GM19397 (cell line): ENCODE measurements at regions not wholly inside any gene's neighbourhood (a gene's known extent, or its start where the extent isn't known, plus 50 kb on each side); places are given as distances from the start of the nearest gene placed in this dataset.
A peak's percentile ranks its signal among the peaks of the same experiment; 100 is the strongest.
"Not testable (repeated sequence)": the region's sequence is repeated elsewhere in the genome, so short reads cannot be mapped to it uniquely, and the experiment has no call there.

Experiments
- ATAC-seq: cut with Tn5 transposase; IDR thresholded peaks from one replicate; pipeline ENCODE4 v1.9.1; 2021; ENCODE audit warnings: mild to moderate bottlenecking, moderate library complexity; ENCODE audit not compliant: unreplicated experiment

DNA sequence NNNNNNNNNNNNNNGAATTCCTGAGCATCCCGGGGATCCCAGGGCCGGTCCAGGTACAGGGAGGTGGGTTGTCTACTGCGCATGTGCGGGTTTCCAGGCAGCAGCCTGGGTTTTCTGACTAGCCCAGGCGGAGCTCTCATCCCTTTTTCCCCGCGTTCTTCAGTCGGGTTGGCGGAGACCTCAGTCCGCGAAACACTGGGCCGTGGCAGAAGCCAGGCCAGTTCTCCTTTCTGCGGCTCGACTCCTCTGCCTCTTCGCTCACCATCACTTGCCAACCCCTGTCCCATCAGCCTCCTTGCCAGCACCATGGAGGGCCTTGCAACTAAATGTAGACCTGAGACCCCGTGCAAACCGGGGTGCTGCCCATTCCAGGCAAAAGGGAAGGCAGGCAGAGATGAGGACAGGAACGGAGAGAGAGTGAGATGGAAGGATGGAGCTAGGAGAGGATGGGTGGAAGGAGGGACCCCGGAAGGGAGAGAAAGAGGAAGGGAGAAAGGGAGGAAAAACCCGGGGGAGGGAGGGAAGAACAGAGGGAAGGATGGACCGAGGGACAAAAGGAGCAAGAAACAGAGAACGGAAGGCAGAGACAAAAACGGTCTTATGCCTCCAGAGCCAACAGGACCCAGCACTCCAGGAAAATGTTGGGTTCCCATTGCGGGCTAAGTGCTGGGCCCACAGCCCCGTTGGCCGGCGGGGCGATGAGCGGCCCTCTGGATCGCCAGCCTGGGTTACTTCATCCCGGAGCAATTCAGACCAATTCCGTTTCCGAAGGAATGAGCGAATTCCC lies 445.4 kb upstream of the DEFB115 start:
- peak; percentile 57 for ATAC-seq

DNA sequence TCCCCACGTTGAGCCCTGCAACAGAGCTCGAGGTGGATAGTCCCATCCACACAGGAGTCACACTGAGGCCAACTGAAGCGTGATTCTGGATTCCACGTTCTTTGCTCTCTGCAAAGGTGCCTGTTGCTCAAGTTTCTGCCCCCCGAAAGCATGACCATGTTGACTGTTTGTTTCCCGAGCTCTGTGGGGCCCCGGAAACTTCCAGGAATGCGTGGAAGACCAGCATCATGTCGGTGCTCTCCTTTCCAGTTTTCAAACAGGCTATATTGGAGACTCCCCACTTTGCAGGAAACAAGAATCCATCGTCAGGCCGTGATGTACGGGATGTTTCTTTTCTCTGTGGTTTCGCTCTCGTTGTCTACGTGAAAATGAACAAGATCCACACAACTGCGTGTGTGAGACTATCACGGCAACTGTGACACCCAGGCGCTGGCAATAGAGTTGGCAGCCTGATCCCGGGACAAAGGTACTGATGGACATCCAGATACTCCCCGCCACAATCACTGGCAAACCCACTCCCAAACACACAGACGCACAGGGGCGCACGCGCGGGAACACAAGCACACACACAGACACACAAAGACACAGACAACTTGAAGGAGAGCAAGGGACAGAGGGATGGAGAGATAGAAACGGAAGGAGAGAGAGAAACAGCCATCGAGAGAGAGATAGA lies 444.6 kb upstream of the DEFB115 start:
- no peak for ATAC-seq

DNA sequence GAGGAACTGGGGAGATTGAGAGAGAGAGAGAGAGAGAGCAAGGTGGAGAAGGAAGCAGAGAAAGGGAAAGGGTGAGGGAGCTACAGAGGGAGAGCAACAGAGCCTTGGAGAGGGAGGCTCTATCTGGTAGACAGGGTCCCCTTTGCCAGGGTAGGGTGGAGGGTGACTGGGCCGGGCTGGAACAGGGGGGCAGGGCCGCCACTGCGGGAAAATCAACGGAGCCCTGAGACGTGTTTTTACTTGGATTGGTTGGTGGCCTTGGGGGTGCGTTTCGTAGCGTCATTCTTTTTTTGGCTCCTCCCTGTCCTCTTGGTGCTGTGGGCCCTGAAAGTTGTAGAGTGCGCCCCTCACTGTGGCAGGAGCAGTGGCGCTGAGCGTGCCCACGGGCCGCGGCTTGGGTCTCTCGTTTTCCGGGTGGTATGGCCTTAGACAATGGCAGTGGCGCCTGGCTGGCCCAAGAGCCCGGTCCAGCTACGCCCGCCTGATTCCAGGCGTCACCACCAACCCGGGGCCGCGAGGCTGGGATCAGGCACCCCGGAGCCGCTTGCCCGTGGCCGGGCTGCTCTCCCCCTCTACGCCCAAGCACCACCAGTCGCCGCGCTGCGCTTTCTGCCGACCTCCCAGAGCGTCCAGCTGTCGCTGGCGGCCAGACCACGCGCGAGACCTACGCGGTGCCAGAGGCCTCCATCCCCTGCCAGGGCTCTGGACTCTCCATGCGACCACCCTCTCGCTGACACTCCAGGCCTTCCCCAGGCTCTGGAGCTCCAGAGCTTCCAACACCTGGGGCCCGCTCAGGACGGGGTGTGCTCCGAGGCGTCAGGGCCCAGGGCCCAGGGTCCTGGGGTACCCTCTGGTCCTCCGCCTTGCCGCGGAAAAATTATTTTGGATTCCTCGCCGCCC lies 443.8 kb upstream of the DEFB115 start:
- ATAC-seq, result not testable (repeated sequence)

DNA sequence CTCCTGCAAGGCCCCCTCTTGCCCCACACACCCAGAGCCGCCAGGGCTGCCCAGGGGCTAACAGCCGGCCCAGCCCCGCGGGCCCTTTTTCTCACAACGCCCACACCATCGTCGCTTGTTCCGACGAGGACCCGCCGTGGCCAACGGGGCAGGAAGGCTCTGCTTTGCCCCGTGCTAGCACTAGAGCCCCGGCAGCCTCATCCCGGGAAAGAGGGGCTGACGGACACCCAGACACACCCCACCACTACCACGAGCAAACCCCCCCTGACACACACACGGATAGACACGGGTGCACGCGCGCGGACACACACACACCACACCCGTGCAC lies 443.2 kb upstream of the DEFB115 start:
- ATAC-seq, result not testable (repeated sequence)

DNA sequence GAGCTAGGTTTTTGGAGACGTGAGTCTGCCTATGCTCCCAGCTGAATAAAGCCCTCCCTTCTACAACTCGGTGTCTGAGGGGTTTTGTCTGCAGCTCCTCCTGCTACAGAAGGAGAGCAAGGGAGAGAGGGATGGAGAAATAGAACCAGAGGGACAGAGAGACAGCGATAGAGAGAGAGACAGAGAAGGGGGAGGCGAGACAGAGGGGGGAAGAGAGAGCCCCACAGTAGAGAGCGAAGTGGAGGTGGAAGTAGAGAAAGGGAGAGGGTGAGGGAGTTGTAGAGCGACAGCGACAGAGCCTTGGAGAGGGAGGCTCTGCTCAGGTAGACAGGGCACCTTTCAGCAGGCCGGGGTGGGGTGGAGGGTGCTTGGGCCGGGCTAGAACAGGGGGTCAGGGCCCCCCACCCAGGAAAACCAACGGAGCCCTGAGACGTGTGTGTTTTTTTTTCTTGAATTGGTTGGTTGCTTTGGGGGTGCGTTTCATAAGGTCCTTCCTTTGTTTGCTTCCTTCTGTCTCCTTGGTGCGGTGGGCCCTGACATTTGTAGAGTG lies 442.4 kb upstream of the DEFB115 start:
- ATAC-seq, result not testable (repeated sequence)

DNA sequence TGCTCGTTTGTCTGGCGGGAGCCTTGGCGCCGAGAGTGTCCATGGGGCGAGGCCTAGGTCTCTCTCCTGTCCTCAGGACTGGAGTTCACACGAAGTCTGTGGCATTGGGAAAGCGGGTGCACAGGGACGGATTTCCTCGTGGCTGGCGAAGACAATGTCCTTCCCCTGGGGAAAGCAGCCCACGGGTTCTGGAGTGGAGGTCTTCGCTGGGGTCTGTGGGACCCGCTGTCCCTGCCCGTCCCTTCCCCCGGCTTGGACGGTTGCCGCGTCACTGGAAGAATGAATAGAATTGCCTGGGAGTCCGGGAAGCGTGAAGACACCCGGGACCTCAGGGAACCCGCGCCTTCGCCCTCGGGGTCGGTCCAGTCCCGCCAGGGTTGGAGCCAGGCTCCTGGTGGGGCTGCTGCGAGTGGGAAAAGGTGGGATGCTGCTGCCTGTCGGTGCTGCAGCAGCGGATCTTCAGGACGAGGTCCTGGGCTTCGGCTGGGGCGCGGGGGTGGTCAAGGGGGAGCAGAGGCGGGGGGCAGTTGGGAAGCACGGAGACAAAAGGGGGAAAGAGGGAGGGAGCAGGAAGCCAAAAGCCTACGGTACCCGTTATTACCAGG lies 441.8 kb upstream of the DEFB115 start:
- ATAC-seq, result no peak

DNA sequence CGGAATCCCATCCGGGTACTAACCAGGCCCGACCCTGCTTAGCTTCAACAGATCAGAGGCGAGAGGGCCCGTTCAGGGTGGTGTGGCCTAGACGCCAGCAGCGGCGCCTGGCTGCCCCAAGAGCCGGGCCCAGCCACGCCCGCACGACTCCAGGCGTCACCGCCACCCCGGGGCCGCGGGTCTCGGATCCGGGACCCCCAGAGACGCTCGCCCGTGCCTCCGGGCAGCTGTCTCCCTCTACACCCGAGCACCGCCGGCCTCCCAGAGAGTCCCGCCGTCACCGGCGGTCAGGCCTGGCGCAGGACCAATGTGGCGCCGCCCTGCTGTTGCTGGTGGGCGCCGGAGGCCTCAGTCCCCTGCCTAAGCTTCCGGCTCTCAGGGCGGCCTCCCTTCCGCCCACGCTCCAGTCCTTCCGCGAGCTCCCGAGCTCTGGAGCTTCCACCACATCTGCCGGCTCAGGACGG lies 441.2 kb upstream of the DEFB115 start:
- no peak for ATAC-seq

DNA sequence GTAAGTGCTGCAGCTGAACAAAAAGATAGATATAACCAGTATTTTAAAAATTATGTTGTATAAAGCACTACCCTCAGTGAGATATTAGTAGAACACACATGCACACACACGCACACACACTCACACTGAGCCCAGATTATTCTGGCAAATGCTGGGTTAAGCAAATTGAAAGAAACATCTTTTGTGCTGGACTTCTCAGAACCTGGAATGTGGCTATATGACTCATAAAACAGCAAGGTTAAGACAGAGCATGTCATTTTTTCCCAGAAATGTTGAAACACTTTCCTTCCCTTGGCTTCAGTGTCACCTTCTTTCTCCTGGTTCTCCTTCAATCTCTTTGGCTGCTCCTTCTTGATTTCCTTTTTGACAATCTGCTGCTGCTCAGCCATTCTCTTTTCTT lies 435.8 kb upstream of the DEFB115 start:
- ATAC-seq, result not testable (repeated sequence)

DNA sequence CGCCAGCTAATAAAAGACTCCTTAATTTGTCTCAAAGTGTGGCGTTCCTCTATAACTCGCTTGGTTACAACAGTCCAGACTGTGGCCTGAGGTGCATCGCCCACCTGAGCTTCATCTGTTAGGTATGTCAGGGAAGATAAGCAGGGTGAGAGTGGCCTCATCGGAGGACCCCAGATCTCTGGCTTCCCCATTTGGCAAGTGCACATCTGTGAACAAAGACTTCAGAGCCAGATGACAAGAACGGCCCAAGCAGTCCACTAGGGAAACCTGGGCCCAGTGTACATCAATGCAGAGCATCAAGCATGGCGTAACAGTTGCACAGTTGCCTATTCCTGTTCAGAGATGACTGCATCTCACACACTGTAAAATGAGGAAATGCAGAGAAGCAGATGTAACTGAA lies 432.8 kb upstream of the DEFB115 start:
- not testable (repeated sequence) for ATAC-seq

DNA sequence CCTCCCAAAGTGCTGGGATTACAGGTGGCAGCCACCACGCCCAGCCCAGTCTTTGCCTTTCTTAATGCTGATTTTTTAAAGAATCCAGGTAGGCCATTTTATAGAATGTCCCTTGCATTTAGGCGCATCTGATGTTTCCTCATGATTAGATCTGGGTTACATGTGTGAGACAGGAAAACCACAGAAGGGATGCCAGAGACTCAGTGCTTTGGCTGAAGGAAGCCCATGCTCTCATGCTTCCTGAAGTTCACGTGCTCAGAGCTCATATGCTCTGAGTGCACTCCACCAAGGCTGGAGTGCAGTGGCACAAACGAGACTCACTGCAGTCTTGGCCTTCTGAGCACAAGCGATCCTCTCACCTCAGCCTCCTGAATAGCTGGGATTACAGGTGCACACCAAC lies 411.5 kb upstream of the DEFB115 start:
- ATAC-seq, result not testable (repeated sequence)

DNA sequence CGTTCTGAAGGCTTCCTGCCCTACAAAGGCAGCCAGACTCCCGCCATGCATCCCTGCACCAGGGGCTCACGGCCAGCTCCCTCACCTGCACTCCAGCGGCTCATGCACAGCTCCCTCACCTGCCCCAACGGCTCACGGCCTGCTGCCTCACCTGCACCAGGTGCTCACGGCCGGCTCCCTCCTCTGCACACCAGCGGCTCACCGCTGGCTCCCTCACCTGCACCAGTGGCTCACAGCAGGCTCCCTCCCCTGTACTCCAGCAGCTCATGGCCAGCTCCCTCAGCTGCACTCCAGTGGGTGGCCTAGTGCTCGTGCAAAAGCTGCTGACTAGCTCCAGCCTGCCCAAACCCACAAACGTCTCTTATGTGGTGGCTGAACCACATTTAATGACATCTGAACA lies 389.2 kb upstream of the DEFB115 start:
- not testable (repeated sequence) for ATAC-seq

DNA sequence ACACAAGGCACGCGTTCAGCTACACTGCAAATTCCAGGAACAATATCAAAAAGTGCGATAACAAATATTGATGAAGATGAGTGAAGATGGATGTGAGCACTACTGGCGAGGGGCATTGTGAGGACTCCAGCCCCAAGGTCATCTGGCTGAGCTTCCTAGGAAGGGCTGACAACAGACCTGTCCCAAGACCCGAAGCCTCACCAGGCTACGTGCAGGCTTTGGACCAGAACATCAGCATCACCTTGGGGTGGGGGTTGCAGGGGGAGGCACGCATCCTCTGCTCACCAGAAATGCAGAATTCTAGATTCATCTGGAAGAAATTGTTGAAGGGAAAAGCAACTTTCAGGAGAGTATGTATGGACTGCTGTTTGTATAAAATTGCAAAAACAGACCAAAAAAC lies 386.3 kb upstream of the DEFB115 start:
- ATAC-seq, result not testable (repeated sequence)

DNA sequence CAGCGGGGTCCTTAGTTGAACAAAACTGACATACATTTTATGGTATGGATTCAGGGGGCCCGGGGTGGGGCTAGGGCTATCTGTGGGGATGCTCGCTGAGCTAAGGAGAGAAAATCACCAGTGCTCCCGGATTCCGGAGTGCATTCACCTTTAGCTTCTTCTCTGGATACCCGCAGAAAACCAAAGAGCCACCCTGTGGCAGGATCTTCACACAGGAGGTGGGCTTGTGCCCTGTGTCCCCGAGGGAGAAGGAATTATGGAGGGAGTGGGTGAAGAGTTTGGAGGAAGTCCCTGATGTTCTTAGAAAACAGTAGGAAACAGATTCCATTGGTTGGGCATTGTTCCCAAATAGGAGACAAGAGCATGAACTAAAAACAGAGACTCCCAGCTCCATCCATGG lies 385.2 kb upstream of the DEFB115 start:
- ATAC-seq, result not testable (repeated sequence)

DNA sequence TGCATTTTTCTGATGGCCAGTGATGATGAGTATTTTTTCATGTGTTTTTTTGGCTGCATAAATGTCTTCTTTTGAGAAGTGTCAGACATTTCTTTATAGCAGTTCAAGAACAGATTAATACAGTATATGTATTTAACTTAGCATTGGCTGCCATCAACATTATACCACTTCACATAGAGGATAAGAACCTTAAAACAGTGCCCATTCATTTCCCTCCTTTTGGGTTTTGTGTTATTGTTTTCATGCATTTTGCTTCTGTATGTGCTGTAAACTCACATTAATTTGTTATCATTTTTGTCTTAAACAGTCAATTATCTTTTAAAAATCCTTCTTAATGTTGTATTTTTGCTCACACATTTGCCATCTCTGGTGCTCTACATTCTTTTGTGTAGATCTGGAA lies 381.6 kb upstream of the DEFB115 start:
- not testable (repeated sequence) for ATAC-seq

DNA sequence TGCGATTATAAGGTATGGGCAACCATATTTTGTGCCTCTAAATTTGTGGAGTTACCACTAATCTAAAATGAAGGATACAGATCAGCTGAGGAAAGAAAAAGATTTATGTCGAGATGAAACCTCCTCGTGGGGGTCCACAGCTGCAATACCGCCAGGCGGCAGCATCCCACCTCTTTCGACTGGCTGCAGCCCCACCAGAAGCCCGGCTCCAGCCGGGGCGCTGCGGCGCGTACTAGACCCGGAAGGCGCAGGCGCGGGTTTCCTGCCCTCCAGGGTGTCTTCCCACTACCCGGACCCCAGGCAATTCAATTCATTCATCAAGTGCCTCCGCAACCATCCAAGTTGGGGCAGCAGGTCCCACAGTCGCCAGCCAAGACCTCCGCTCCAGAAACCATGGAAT lies 366.1 kb upstream of the DEFB115 start:
- not testable (repeated sequence) for ATAC-seq

DNA sequence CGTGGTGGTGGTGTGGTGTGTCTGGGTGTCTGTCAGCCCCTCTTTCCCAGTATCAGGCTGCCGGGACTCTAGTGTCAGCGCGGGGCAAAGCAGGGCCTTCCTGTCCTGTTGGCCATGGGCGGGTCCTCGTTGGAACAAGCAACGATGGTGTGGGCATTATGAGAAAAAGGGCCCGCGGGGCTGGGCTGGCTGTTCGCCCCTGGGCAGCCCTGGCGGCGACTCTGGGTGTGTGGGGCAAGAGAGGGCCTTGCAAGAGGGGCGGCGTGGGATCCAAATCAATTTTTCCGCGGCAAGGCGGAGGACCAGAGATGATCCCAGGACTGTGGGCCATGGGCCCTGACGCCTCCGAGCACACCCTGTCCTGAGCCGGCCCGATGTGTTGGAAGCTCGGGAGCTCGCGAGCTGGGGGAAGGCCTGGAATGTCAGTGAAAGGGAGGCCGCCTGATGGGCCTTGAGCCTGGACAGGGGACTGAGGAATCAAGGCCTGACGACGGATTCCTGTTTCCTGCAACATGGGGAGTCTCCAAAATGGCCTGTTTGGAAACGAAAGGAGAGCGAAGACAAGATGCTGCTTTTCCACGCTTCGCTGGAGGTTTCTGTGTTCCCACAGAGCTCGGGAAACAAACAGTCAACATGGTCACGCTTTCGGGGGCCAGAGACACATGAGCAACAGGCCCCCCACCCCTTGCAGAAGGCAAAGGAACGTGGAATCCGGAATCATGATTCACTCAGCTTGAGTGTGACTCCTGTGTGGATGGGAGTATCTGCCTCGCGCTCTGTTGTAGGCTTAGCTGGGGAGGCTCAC lies 364.7 kb upstream of the DEFB115 start:
- no peak for ATAC-seq

DNA sequence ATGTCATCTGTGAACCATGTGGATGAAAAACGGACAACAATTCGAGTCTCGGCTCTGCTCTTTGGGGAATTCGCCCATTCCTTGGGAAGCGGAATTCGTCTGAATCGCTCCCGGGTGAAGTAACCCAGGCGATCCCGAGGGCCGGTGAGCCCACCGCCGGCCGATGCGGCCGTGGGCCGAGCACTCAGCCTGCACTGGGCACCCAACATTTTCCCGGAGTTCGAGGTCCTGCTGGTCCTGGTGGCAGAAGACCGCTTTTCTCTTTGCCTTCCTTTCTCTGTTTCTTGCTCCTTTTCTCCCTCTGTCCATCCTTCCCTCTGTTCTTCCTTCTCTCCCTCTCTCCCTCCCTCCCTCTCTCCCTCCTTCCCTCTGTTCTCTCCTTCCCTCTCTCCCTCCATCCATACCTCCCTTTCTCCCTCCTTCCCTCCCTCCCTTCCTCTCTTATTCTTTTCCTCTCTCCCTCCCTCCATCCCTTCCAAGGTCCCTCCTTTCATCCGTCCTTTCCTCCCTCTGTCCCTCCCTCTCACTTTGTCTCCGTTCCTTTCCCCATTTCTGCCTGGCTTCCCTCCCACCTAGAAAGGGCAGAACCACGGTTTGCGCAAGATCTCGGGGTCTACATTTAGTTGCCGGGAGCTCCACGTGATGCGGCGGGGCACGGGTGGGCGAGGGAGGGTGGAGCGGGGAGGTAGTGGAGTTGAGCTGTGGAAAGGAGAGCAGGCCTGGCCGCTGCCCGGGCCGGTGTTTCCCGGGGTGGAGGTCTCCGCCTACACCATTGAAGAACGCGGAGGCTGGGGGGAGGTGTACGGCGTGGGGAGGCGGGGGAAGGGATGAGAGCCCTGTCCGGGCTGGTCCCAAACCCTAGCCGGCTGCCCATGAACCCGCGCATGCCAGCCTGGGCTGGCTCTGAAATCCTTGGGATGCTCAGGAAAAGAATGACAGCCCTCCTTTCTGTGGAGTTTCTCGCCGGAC lies 363.8 kb upstream of the DEFB115 start:
- ATAC-seq, result not testable (repeated sequence)

DNA sequence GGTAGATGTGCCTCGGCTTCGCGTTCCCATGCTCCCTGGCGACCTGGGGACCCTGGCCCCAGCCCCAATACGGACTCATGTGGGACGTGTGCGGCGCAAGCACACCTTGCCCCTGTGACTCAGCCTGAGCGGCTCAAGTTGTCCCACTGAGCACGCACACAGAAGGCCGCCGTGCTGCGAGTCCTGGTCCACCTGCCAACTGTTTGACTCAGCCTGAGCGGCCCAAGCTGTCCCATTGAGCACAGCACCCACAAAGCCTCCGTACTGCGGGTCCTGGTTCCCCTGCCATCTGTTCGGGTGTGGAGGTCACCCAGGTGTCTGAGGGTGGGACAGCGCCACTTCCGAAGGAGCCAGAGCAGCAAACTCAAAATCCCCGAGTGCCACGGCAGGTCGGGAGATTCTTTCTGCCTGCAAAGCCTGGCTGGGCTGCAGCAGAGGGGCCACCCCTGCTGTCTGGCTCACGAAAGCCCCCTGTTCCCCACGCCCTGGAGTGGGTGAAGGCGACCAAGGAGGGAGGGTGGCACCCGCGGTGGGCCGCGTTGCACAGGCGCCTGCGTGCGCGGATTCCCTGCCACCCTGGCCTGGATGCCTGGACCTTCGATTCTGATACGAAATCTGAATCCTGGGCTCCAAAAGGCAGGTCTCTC lies 362.6 kb upstream of the DEFB115 start:
- ATAC-seq, result not testable (repeated sequence)
